22Rv1 (cell line): ENCODE measurements at regions not wholly inside any gene's neighbourhood (a gene's known extent, or its start where the extent isn't known, plus 50 kb on each side); places are given as distances from the start of the nearest gene placed in this dataset.

Source experiments
- H3K27ac ChIP-seq: fragments of 450-650 bp; 2 replicates; pipeline ENCODE4 v1.5.1; 2017
- CTCF ChIP-seq: fragments of 450-650 bp; IDR thresholded peaks from 2 replicates; pipeline ENCODE4 v1.5.1; 2017; ENCODE audit warnings: mild to moderate bottlenecking
- ZFX ChIP-seq: fragments of 450-650 bp; IDR thresholded peaks from 2 replicates; pipeline ENCODE4 v1.6.1; 2017; ENCODE audit warnings: antibody characterized with exemption, borderline replicate concordance

- no peak for TF ChIP-seq ZFX
- TF ChIP-seq CTCF = no peak
- no peak overlapping the region for H3K27ac ChIP-seq
Measured at GRCh38 chr19:13712767-13713201, 51.5 kb upstream of the MRI1 start.

GRCh38 chr19:13707915-13708314 lies 56.4 kb upstream of the MRI1 start:
- TF ChIP-seq ZFX (no peak), CTCF (no peak)
- H3K27ac ChIP-seq = no peak overlapping the region

- TF ChIP-seq CTCF = no peak
- no peak for TF ChIP-seq ZFX
- H3K27ac ChIP-seq = no peak overlapping the region
Measured at GRCh38 chr19:13705928-13706447, 58.3 kb upstream of the MRI1 start.

GRCh38 chr19:13705201-13705600 lies 59.1 kb upstream of the MRI1 start:
- H3K27ac ChIP-seq = no peak overlapping the region
- TF ChIP-seq ZFX (no peak), CTCF (no peak)

- TF ChIP-seq CTCF (no peak), ZFX (no peak)
- H3K27ac ChIP-seq = no peak overlapping the region
Measured at GRCh38 chr19:13701624-13702023, 62.7 kb upstream of the MRI1 start.

- H3K27ac ChIP-seq = no peak overlapping the region
- TF ChIP-seq CTCF = no peak
- TF ChIP-seq ZFX = no peak
Measured at GRCh38 chr19:13700621-13701020, 63.7 kb upstream of the MRI1 start.

- H3K27ac ChIP-seq = no peak overlapping the region
- TF ChIP-seq CTCF (no peak), ZFX (no peak)
Measured at GRCh38 chr19:13699786-13700185, 64.5 kb upstream of the MRI1 start.
